ENCODE measurements at regions not wholly inside any gene's neighbourhood (a gene's known extent, or its start where the extent isn't known, plus 50 kb on each side); places are given as distances from the start of the nearest gene placed in this dataset.

GRCh38 chr13:31853643-31854326 lies 114.5 kb downstream of the RXFP2 start:
- ATAC-seq (no peak), DNase-seq (no peak)
- intact Hi-C loops (cut with DNase I, micrococcal nuclease), result no loop called here

- no peak for ATAC-seq
- DNase-seq, result no peak
- intact Hi-C loops (cut with DNase I, micrococcal nuclease), result no loop called here
These were observed 120.2 kb downstream of the RXFP2 start for GRCh38 chr13:31859571-31859970.

GRCh38 chr13:31860002-31860401 lies 120.7 kb downstream of the RXFP2 start:
- ATAC-seq (no peak), DNase-seq (no peak)
- intact Hi-C loops (cut with DNase I, micrococcal nuclease), result no loop called here

GRCh38 chr13:31862828-31863227 lies 123.5 kb downstream of the RXFP2 start:
- ATAC-seq (no peak), DNase-seq (no peak)
- intact Hi-C loops (cut with DNase I, micrococcal nuclease), result no loop called here

GRCh38 chr13:31864307-31864706 lies 125.0 kb downstream of the RXFP2 start:
- no peak for ATAC-seq
- intact Hi-C loops (cut with DNase I, micrococcal nuclease), result no loop called here
- no peak for DNase-seq

- ATAC-seq, result no peak
- intact Hi-C loops (cut with DNase I, micrococcal nuclease), result no loop called here
- no peak for DNase-seq
These were observed 126.8 kb downstream of the RXFP2 start for GRCh38 chr13:31866099-31866498.

- no peak for DNase-seq
- no peak for ATAC-seq
- intact Hi-C loops (cut with DNase I, micrococcal nuclease), result no loop called here
These were observed 128.4 kb downstream of the RXFP2 start for GRCh38 chr13:31867709-31868108.

- intact Hi-C loops (cut with DNase I, micrococcal nuclease), result no loop called here
- ATAC-seq, result no peak
These were observed 130.3 kb downstream of the RXFP2 start for GRCh38 chr13:31869582-31869981.

GRCh38 chr13:31870511-31870910 lies 131.2 kb downstream of the RXFP2 start:
- intact Hi-C loops (cut with DNase I, micrococcal nuclease), result no loop called here
- DNase-seq (no peak), ATAC-seq (no peak)

More at GRCh38 chr13:31869582-31869981, 130.3 kb downstream of the RXFP2 start:
- no peak for DNase-seq

- DNase-seq (no peak), ATAC-seq (no peak)
- intact Hi-C loops (cut with DNase I, micrococcal nuclease), result no loop called here
These were observed 133.8 kb downstream of the RXFP2 start for GRCh38 chr13:31873145-31873544.

GRCh38 chr13:31875134-31875533 lies 135.8 kb downstream of the RXFP2 start:
- ATAC-seq (no peak), DNase-seq (no peak)
- intact Hi-C loops (cut with DNase I, micrococcal nuclease), result no loop called here

- intact Hi-C loops (cut with DNase I, micrococcal nuclease), result no loop called here
These were observed 138.7 kb downstream of the RXFP2 start for GRCh38 chr13:31878052-31878451.

GRCh38 chr13:31878495-31878894 lies 139.2 kb downstream of the RXFP2 start:
- DNase-seq, result no peak
- ATAC-seq, result no peak
- intact Hi-C loops (cut with DNase I, micrococcal nuclease), result no loop called here

More at GRCh38 chr13:31878052-31878451, 138.7 kb downstream of the RXFP2 start:
- no peak for ATAC-seq
- no peak for DNase-seq

GRCh38 chr13:31878955-31879354 lies 139.6 kb downstream of the RXFP2 start:
- intact Hi-C loops (cut with DNase I, micrococcal nuclease), result no loop called here
- no peak for DNase-seq

GRCh38 chr13:31880851-31881494 lies 141.6 kb downstream of the RXFP2 start:
- no peak for DNase-seq
- intact Hi-C loops (cut with DNase I, micrococcal nuclease), result no loop called here
- no peak for ATAC-seq

More at GRCh38 chr13:31878955-31879354, 139.6 kb downstream of the RXFP2 start:
- ATAC-seq, result no peak

- ATAC-seq (no peak), DNase-seq (no peak)
- intact Hi-C loops (cut with DNase I, micrococcal nuclease), result no loop called here
These were observed 142.2 kb downstream of the RXFP2 start for GRCh38 chr13:31881495-31881882.

GRCh38 chr13:31882794-31883193 lies 143.5 kb downstream of the RXFP2 start:
- intact Hi-C loops (cut with DNase I, micrococcal nuclease), result no loop called here

GRCh38 chr13:31884556-31884955 lies 145.2 kb downstream of the RXFP2 start:
- ATAC-seq (no peak), DNase-seq (no peak)
- intact Hi-C loops (cut with DNase I, micrococcal nuclease), result no loop called here

More at GRCh38 chr13:31882794-31883193, 143.5 kb downstream of the RXFP2 start:
- DNase-seq, result no peak
- no peak for ATAC-seq

GRCh38 chr13:31885994-31886393 lies 145.6 kb upstream of the FRY start:
- intact Hi-C loops (cut with DNase I, micrococcal nuclease), result no loop called here
- DNase-seq, result no peak
- ATAC-seq, result no peak

- no peak for ATAC-seq
- DNase-seq, result no peak
- intact Hi-C loops (cut with DNase I, micrococcal nuclease), result no loop called here
These were observed 144.3 kb upstream of the FRY start for GRCh38 chr13:31887286-31887685.

- no peak for DNase-seq
- ATAC-seq, result no peak
- intact Hi-C loops (cut with DNase I, micrococcal nuclease), result no loop called here
These were observed 140.6 kb upstream of the FRY start for GRCh38 chr13:31890946-31891345.
